Left renal cortex interstitium (tissue), 4 donors: ENCODE measurements at regions not wholly inside any gene's neighbourhood (a gene's known extent, or its start where the extent isn't known, plus 50 kb on each side); places are given as distances from the start of the nearest gene placed in this dataset.

Experiments used
- DNase-seq, 4 donors: peaks; one replicate each; pipeline ENCODE4 v3.0.0-alpha.2; 2013; ENCODE audit warnings: low read depth in 4 of 4, low spot score in 2 of 4, missing footprints in 1 of 4

- no peak for DNase-seq
Measured at GRCh38 chr11:134882671-134883297, 470.7 kb upstream of the B3GAT1 start.

GRCh38 chr11:134882141-134882540 lies 470.1 kb upstream of the B3GAT1 start:
- no peak for DNase-seq

- DNase-seq: no peak
Measured at GRCh38 chr11:134880788-134881187, 468.7 kb upstream of the B3GAT1 start.

GRCh38 chr11:134879931-134880330 lies 467.9 kb upstream of the B3GAT1 start:
- no peak for DNase-seq

- no peak for DNase-seq
Measured at GRCh38 chr11:134879341-134879740, 467.3 kb upstream of the B3GAT1 start.

- no peak for DNase-seq
Measured at GRCh38 chr11:134878785-134879184, 466.7 kb upstream of the B3GAT1 start.

GRCh38 chr11:134876226-134876625 lies 464.2 kb upstream of the B3GAT1 start:
- DNase-seq: no peak

GRCh38 chr11:134866981-134867675 lies 455.1 kb upstream of the B3GAT1 start:
- no peak for DNase-seq

GRCh38 chr11:134866215-134866614 lies 454.2 kb upstream of the B3GAT1 start:
- DNase-seq: no peak

- no peak for DNase-seq
Measured at GRCh38 chr11:134864968-134865305, 452.9 kb upstream of the B3GAT1 start.

- no peak for DNase-seq
Measured at GRCh38 chr11:134864233-134864967, 452.4 kb upstream of the B3GAT1 start.

- no peak for DNase-seq
Measured at GRCh38 chr11:134863294-134863693, 451.3 kb upstream of the B3GAT1 start.

- no peak for DNase-seq
Measured at GRCh38 chr11:134862587-134863195, 450.6 kb upstream of the B3GAT1 start.

GRCh38 chr11:134862105-134862502 lies 450.1 kb upstream of the B3GAT1 start:
- no peak for DNase-seq

GRCh38 chr11:134861490-134862104 lies 449.6 kb upstream of the B3GAT1 start:
- DNase-seq: no peak

- no peak for DNase-seq
Measured at GRCh38 chr11:134858783-134859480, 446.9 kb upstream of the B3GAT1 start.

GRCh38 chr11:134857035-134857434 lies 445.0 kb upstream of the B3GAT1 start:
- no peak for DNase-seq

- DNase-seq: no peak
Measured at GRCh38 chr11:134856056-134856971, 444.3 kb upstream of the B3GAT1 start.
